ENCODE measurements at regions not wholly inside any gene's neighbourhood (a gene's known extent, or its start where the extent isn't known, plus 50 kb on each side); places are given as distances from the start of the nearest gene placed in this dataset.

DNA sequence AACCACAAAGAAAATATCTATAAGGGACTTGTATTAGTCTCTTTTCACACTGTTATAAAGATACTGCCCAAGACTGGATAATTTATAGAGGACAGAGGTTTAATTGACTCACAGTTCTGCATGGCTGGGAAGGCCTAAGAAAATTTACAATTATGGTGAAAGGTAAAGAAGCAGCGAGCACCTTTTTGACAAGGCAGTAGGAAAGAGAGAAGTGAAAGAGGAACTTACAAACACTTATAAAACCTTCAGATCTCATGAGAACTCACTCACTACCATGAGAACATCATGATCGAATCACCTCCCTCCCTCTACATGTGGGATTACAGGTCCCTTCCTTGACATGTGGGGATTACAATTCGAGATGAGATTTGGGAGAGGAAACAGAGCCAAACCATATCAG, 856.0 kb downstream of the TRAM1L1 start:
- Histone ChIP-seq H2BK5ac (ENCODE audit: insufficient read length, low read length) (no peak overlapping the region), H4K8ac (replicated peaks; ENCODE audit: insufficient read length, low read depth, low read length) (no peak overlapping the region), H3K23ac (ENCODE audit: insufficient read length, low read depth, low read length) (no peak overlapping the region), H3T11ph (ENCODE audit: low read length) (no peak overlapping the region), H2BK15ac (ENCODE audit: low read depth, low read length) (no peak overlapping the region), H4K20me1 (ENCODE audit: control insufficient read depth, insufficient read depth, insufficient read length) (no peaks in the 10 kb centered on the region), H4K5ac (ENCODE audit: insufficient read length, low read depth, low read length) (no peak overlapping the region), H3K79me1 (ENCODE audit: insufficient read depth, low read depth, low read length, poor library complexity, severe bottlenecking) (no peaks in the 10 kb centered on the region), H3K4me2 (ENCODE audit: insufficient read depth, insufficient read length, low read length) (no peak overlapping the region), H3K14ac (ENCODE audit: insufficient read depth, low read length) (no peak overlapping the region), H3K79me2 (ENCODE audit: insufficient read depth, low read length) (no peaks in the 10 kb centered on the region), H3K56ac (ENCODE audit: insufficient read length, low read depth, low read length) (no peak overlapping the region), H3K4ac (ENCODE audit: low read depth, low read length) (no peak overlapping the region), H4K91ac (ENCODE audit: insufficient read length, low read depth, low read length) (no peak overlapping the region), H2BK12ac (ENCODE audit: insufficient read length, low read depth, low read length) (no peak overlapping the region), H3K4me1 (ENCODE audit: insufficient read depth, low read length) (no peaks in the 10 kb centered on the region), H2BK120ac (ENCODE audit: low read depth, low read length, poor library complexity, severe bottlenecking) (no peak overlapping the region), H3K23me2 (ENCODE audit: insufficient read length, low read depth, low read length, poor library complexity, severe bottlenecking) (no peaks in the 10 kb centered on the region), H3K27ac (ENCODE audit: insufficient read length, low read depth, low read length) (no peak overlapping the region), H3K9me3 (ENCODE audit: control insufficient read depth, low read depth, low read length) (no peaks in the 10 kb centered on the region), H3K27me3 (ENCODE audit: insufficient read depth, low read length) (no peaks in the 10 kb centered on the region), H2AFZ (ENCODE audit: low read length) (no peak overlapping the region), H2BK20ac (ENCODE audit: low read depth, low read length, poor library complexity, severe bottlenecking) (no peak overlapping the region), H2AK5ac (ENCODE audit: insufficient read length, low read length) (no peak overlapping the region), H3K18ac (ENCODE audit: insufficient read length, low read depth, low read length) (no peak overlapping the region), H3K9ac (ENCODE audit: extremely low read depth, insufficient read length, low read length) (no peak overlapping the region)
- WGBS (ENCODE audit: extremely low coverage, insufficient read length, low lambda C conversion rate) = no CpG with 5 or more reads among the region's 3 CpGs
- DNase-seq = no peak
- no peak overlapping the region for H3K27ac Mint-ChIP-seq
- H3K4me1 Mint-ChIP-seq = peaks cover 3 to 4% of the 10 kb centered on the region in 2 experiments; a peak in 3 of 4 replicates
- H3K27me3 Mint-ChIP-seq (ENCODE audit: low read depth) = no peaks in the 10 kb centered on the region
- H3K4me3 Mint-ChIP-seq = no peak overlapping the region
- no peaks in the 10 kb centered on the region for H3K36me3 Mint-ChIP-seq (ENCODE audit: insufficient read depth in 1 of 3, low read depth in 3 of 3)
- TF ChIP-seq, protein P1, sequence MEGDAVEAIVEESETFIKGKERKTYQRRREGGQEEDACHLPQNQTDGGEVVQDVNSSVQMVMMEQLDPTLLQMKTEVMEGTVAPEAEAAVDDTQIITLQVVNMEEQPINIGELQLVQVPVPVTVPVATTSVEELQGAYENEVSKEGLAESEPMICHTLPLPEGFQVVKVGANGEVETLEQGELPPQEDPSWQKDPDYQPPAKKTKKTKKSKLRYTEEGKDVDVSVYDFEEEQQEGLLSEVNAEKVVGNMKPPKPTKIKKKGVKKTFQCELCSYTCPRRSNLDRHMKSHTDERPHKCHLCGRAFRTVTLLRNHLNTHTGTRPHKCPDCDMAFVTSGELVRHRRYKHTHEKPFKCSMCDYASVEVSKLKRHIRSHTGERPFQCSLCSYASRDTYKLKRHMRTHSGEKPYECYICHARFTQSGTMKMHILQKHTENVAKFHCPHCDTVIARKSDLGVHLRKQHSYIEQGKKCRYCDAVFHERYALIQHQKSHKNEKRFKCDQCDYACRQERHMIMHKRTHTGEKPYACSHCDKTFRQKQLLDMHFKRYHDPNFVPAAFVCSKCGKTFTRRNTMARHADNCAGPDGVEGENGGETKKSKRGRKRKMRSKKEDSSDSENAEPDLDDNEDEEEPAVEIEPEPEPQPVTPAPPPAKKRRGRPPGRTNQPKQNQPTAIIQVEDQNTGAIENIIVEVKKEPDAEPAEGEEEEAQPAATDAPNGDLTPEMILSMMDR (conservative IDR thresholded peaks at IDR 0.05) = no peak
- no peaks in the 10 kb centered on the region for H3K9me3 Mint-ChIP-seq
